OCI-LY1 (cell line): ENCODE measurements at regions not wholly inside any gene's neighbourhood (a gene's known extent, or its start where the extent isn't known, plus 50 kb on each side); places are given as distances from the start of the nearest gene placed in this dataset.

Experiments
- H2AFZ ChIP-seq: fragments of 200-600 bp; sonication (generic), shearing (Covaris generic); 2 replicates; pipeline ENCODE4 v1.6.0; 2014; ENCODE audit warnings: antibody characterized with exemption, mild to moderate bottlenecking, low read length
- H3F3A ChIP-seq: fragments of 200-600 bp; sonication (generic), shearing (Covaris generic); 2 replicates; pipeline ENCODE4 v1.6.0; 2014; ENCODE audit warnings: mild to moderate bottlenecking, antibody characterized with exemption, low read length, moderate library complexity; ENCODE audit not compliant: insufficient read depth
- H3K27ac ChIP-seq: fragments of 200-600 bp; sonication (generic); 2 replicates; pipeline ENCODE4 v1.5.1; 2014; ENCODE audit warnings: low read length, mixed run types, mild to moderate bottlenecking, low read depth; ENCODE audit not compliant: poor library complexity, severe bottlenecking
- H3K27me3 ChIP-seq: fragments of 200-600 bp; sonication (generic); 2 replicates; pipeline ENCODE4 v1.6.0; 2014; ENCODE audit warnings: antibody characterized with exemption, mild to moderate bottlenecking, low read length, moderate library complexity; ENCODE audit not compliant: insufficient read depth
- H3K36me3 ChIP-seq: fragments of 200-600 bp; sonication (generic); 2 replicates; pipeline ENCODE4 v1.6.1; 2014; ENCODE audit warnings: mild to moderate bottlenecking, antibody characterized with exemption, low read length, moderate library complexity, mixed read lengths; ENCODE audit not compliant: insufficient read depth
- H3K4me1 ChIP-seq: fragments of 200-600 bp; sonication (generic); 2 replicates; pipeline ENCODE4 v1.5.1; 2014; ENCODE audit warnings: mild to moderate bottlenecking, low read length, moderate library complexity; ENCODE audit not compliant: insufficient read depth, severe bottlenecking
- H3K4me2 ChIP-seq: fragments of 200-600 bp; sonication (generic), shearing (Covaris generic); 2 replicates; pipeline ENCODE4 v1.6.1; 2014; ENCODE audit warnings: low read length
- H3K4me3 ChIP-seq: fragments of 200-600 bp; sonication (generic); 2 replicates; pipeline ENCODE4 v1.5.1; 2014; ENCODE audit warnings: low read length, low read depth, mild to moderate bottlenecking, mixed read lengths; ENCODE audit not compliant: poor library complexity, severe bottlenecking
- H3K79me2 ChIP-seq: fragments of 200-600 bp; shearing (Covaris generic); 2 replicates; pipeline ENCODE4 v1.6.1; 2016; ENCODE audit warnings: mixed run types, low read length, mixed read lengths; ENCODE audit not compliant: insufficient read depth
- H3K9ac ChIP-seq: fragments of 200-600 bp; sonication (generic), shearing (Covaris generic); 2 replicates; pipeline ENCODE4 v1.6.1; 2014; ENCODE audit warnings: mild to moderate bottlenecking, low read length, mixed read lengths
- H3K9me2 ChIP-seq: fragments of 200-600 bp; sonication (generic), shearing (Covaris generic); 2 replicates; pipeline ENCODE4 v1.6.1; 2014; ENCODE audit warnings: low read depth, mild to moderate bottlenecking, low read length, mixed read lengths
- H3K9me3 ChIP-seq: fragments of 200-600 bp; shearing (Covaris generic); 2 replicates; pipeline ENCODE4 v1.6.1; 2014; ENCODE audit warnings: low read length, mixed read lengths
- H4K20me1 ChIP-seq: fragments of 200-600 bp; sonication (generic), shearing (Covaris generic); 2 replicates; pipeline ENCODE4 v1.6.0; 2016; ENCODE audit warnings: mild to moderate bottlenecking, low read length; ENCODE audit not compliant: insufficient read depth
- EZH2 ChIP-seq: fragments of 200-600 bp; sonication (generic), shearing (Covaris generic); IDR thresholded peaks from 2 replicates; pipeline ENCODE4 v1.8.0; 2017; ENCODE audit warnings: borderline replicate concordance, mixed run types, mild to moderate bottlenecking, antibody characterized with exemption, low read length, moderate library complexity, mixed read lengths
- TF ChIP-seq, protein P1 (sequence below): fragments of 200-600 bp; sonication (generic), shearing (Covaris generic); IDR thresholded peaks from 2 replicates; pipeline ENCODE4 v1.5.1; 2017; ENCODE audit warnings: mild to moderate bottlenecking, antibody characterized with exemption, low read length, moderate library complexity, mixed read lengths

DNA sequence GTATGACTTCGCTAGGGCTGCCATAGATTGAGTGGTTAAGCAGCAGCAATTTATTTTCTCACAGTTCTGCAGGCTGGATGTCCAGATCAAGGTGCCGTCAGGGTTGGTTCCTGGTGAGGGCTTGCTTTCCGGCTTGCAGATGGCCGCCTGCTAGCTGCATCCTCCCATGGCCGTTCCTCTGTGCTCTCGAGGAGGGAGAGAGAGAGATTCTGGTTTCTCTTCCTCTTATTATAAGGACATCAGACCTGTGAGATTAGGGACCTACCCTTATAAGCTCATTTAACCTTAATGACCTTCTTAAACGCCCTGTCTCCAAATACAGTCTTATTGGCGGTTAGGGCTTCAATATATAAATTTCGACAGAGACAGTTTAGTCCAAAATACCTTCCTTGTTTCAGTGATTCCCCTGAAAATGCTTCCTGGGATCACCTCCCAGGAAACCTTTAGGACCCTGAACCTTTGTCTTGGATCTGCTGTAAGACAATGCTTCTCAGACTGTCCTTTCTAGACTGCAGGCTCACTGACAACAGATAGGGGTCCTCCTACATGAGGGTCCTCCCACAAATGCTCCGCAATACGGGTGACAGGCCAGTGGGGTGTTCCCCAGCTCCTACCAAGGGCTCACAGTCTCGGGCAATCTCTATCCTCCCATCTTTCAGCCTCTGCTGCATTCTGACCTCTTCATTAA is 82.5 kb upstream of the BAIAP2L1 start:
- Histone ChIP-seq H3K4me2 (no peak overlapping the region), H3K27me3 (no peaks in the 10 kb centered on the region), H3K4me3 (no peak overlapping the region), H3K79me2 (no peaks in the 10 kb centered on the region), H3K9me3 (peaks cover 3% of the 10 kb centered on the region; the same call in 1 of the 2 replicates), H3K9me2 (no peaks in the 10 kb centered on the region), H3K36me3 (no peaks in the 10 kb centered on the region; the same call in 1 of the 2 replicates), H3K4me1 (no peaks in the 10 kb centered on the region), H4K20me1 (no peaks in the 10 kb centered on the region), H3K9ac (no peak overlapping the region), H3K27ac (no peak overlapping the region), H2AFZ (no peak overlapping the region), H3F3A (no peaks in the 10 kb centered on the region)
- TF ChIP-seq EZH2 = no peak
- TF ChIP-seq, protein P1, sequence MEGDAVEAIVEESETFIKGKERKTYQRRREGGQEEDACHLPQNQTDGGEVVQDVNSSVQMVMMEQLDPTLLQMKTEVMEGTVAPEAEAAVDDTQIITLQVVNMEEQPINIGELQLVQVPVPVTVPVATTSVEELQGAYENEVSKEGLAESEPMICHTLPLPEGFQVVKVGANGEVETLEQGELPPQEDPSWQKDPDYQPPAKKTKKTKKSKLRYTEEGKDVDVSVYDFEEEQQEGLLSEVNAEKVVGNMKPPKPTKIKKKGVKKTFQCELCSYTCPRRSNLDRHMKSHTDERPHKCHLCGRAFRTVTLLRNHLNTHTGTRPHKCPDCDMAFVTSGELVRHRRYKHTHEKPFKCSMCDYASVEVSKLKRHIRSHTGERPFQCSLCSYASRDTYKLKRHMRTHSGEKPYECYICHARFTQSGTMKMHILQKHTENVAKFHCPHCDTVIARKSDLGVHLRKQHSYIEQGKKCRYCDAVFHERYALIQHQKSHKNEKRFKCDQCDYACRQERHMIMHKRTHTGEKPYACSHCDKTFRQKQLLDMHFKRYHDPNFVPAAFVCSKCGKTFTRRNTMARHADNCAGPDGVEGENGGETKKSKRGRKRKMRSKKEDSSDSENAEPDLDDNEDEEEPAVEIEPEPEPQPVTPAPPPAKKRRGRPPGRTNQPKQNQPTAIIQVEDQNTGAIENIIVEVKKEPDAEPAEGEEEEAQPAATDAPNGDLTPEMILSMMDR = peak; percentile 23; the same call in 1 of the 2 replicates

DNA sequence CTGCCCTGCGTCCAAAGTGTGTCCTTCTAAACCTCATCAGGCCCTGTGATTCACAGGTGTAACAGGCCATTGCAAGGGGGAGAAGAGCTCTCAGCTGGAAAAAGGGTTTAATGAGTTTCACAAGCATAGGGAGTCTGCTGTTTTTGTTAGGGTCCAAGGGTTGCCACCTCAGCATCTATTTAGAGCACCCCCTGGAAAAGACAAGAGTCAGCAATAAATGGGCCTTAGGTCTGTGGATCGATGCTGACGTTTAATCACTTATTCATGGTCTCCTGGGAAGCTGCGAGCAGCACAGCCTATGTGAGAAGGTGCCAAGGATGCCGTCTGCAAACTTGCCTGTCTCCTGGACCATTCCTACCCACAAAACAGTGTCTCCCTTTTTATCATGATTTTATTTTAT is 78.4 kb upstream of the BAIAP2L1 start:
- Histone ChIP-seq H3K9ac (no peak overlapping the region), H3K27me3 (no peaks in the 10 kb centered on the region), H4K20me1 (no peaks in the 10 kb centered on the region), H3K36me3 (no peaks in the 10 kb centered on the region; the same call in 1 of the 2 replicates), H3K4me2 (no peak overlapping the region), H3K27ac (no peak overlapping the region), H3F3A (no peaks in the 10 kb centered on the region), H2AFZ (no peak overlapping the region), H3K9me2 (no peaks in the 10 kb centered on the region), H3K9me3 (peaks cover 3% of the 10 kb centered on the region; the same call in 1 of the 2 replicates), H3K79me2 (no peaks in the 10 kb centered on the region), H3K4me1 (no peaks in the 10 kb centered on the region), H3K4me3 (no peak overlapping the region)
- TF ChIP-seq, protein P1 = no peak

GRCh38 chr7:98475352-98475751 is 74.5 kb upstream of the BAIAP2L1 start:
- Histone ChIP-seq H4K20me1 (no peaks in the 10 kb centered on the region), H3K9me3 (no peaks in the 10 kb centered on the region), H3K4me1 (no peaks in the 10 kb centered on the region), H3K4me3 (no peak overlapping the region), H3K9me2 (no peaks in the 10 kb centered on the region), H3K27me3 (no peaks in the 10 kb centered on the region), H3K79me2 (no peaks in the 10 kb centered on the region), H3K4me2 (no peak overlapping the region), H3K36me3 (no peaks in the 10 kb centered on the region), H3K27ac (no peak overlapping the region), H3K9ac (no peak overlapping the region), H2AFZ (no peak overlapping the region), H3F3A (no peaks in the 10 kb centered on the region)
- TF ChIP-seq, protein P1 = no peak
- no peak for TF ChIP-seq EZH2
